ENCODE measurements at regions not wholly inside any gene's neighbourhood (a gene's known extent, or its start where the extent isn't known, plus 50 kb on each side); places are given as distances from the start of the nearest gene placed in this dataset.

DNA sequence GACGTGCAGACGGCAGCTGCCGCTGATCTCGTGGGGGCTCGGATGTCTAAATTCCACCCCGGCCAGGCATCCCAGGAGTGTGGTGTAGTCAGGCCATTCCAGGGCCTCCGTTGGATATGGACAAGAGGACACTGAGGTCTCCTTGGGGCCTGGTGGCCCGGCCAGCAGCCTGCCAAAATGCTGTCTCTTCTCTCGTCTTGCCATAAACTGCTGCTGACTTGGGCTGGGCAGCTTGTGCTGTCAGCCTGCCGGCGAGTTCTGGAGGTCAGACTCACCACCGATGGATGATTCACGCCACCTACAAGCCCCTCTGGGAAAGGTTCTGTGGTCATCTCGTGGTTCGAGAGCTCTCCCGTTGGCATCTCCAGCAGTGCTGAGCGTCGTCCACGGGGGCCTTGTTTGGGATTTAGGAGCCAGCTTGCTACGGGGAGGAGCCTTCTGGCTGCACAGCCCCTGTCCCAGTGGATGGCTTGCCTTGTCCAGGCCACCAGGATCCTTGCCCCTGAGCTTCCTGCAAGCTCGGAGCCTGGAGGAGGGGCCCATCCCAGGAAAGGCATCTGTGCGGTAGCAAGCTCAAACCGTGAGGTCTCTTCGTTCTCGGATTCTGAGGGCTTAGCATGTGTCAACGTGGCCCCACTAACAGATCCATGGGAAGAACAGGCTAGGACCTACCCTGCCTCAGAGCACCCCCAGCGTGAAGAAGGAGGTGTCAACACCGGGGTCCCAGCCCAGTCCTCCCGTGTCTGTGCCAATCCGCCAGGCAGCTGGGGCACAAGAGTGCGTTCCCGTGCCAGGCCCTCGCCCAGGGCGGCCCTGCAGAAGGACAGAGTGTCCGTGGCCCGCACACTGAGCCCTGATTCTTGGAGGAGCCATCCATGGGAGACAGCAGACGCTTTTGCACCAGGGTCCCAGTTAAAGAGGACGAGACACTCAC is 1114.1 kb downstream of the BRD1 start:
- Histone ChIP-seq H3K27ac (ENCODE audit: extremely low read depth, low read depth, low read length) (no peak overlapping the region), H3K4me3 (ENCODE audit: low read depth, low read length) (no peak overlapping the region), H3K4me1 (ENCODE audit: control insufficient read depth, insufficient read depth, low read length) (no peaks in the 10 kb centered on the region), H3K9me3 (ENCODE audit: control insufficient read depth, insufficient read depth, low read depth, low read length) (no peaks in the 10 kb centered on the region), H3K36me3 (ENCODE audit: control insufficient read depth in 2 of 2, insufficient read depth in 1 of 2, low read length in 2 of 2) (no peaks in the 10 kb centered on the region)
- TF ChIP-seq, protein P1, sequence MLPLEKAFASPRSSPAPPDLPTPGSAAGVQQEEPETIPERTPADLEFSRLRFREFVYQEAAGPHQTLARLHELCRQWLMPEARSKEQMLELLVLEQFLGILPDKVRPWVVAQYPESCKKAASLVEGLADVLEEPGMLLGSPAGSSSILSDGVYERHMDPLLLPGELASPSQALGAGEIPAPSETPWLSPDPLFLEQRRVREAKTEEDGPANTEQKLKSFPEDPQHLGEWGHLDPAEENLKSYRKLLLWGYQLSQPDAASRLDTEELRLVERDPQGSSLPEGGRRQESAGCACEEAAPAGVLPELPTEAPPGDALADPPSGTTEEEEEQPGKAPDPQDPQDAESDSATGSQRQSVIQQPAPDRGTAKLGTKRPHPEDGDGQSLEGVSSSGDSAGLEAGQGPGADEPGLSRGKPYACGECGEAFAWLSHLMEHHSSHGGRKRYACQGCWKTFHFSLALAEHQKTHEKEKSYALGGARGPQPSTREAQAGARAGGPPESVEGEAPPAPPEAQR (tag by site-specific recombination; IDR thresholded peaks at IDR 0.05), result no peak
- TF ChIP-seq, protein P2, sequence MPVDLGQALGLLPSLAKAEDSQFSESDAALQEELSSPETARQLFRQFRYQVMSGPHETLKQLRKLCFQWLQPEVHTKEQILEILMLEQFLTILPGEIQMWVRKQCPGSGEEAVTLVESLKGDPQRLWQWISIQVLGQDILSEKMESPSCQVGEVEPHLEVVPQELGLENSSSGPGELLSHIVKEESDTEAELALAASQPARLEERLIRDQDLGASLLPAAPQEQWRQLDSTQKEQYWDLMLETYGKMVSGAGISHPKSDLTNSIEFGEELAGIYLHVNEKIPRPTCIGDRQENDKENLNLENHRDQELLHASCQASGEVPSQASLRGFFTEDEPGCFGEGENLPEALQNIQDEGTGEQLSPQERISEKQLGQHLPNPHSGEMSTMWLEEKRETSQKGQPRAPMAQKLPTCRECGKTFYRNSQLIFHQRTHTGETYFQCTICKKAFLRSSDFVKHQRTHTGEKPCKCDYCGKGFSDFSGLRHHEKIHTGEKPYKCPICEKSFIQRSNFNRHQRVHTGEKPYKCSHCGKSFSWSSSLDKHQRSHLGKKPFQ (tag by site-specific recombination; IDR thresholded peaks at IDR 0.05), result no peak
- no peak for TF ChIP-seq ZNF560 (tag by site-specific recombination; IDR thresholded peaks at IDR 0.05; ENCODE audit: borderline replicate concordance)
- TF ChIP-seq ZNF561 (tag by site-specific recombination; IDR thresholded peaks at IDR 0.05; ENCODE audit: borderline replicate concordance), result no peak
- TF ChIP-seq ZNF544 (tag by site-specific recombination; IDR thresholded peaks at IDR 0.05), result no peak
- no peak for TF ChIP-seq ZNF274 (IDR thresholded peaks at IDR 0.05; ENCODE audit: low read length)
- no peak for TF ChIP-seq ZNF274 (tag by site-specific recombination; IDR thresholded peaks at IDR 0.05; ENCODE audit: borderline replicate concordance)
- TF ChIP-seq ZNF23 (tag by site-specific recombination; IDR thresholded peaks at IDR 0.05; ENCODE audit: borderline replicate concordance), result no peak
- TF ChIP-seq ZNF600 (tag by site-specific recombination; IDR thresholded peaks at IDR 0.05), result no peak
- no peak for TF ChIP-seq ZNF473 (tag by site-specific recombination; IDR thresholded peaks at IDR 0.05)
- no peak for TF ChIP-seq MZF1 (tag by site-specific recombination; IDR thresholded peaks at IDR 0.05; ENCODE audit: borderline replicate concordance)
- no peak for TF ChIP-seq TCF7L2 (IDR thresholded peaks at IDR 0.05; ENCODE audit: borderline replicate concordance, low read depth, low read length)
- TF ChIP-seq ZNF76 (tag by site-specific recombination; IDR thresholded peaks at IDR 0.05; ENCODE audit: borderline replicate concordance, low read depth), result no peak
- no peak for TF ChIP-seq ZNF658 (tag by site-specific recombination; IDR thresholded peaks at IDR 0.05)
- TF ChIP-seq ZNF239 (tag by site-specific recombination; IDR thresholded peaks at IDR 0.05), result no peak
- TF ChIP-seq ZNF311 (tag by site-specific recombination; IDR thresholded peaks at IDR 0.05; ENCODE audit: borderline replicate concordance), result no peak
- no peak for TF ChIP-seq ZNF610 (tag by site-specific recombination; IDR thresholded peaks at IDR 0.05; ENCODE audit: borderline replicate concordance)
- TF ChIP-seq ZBTB48 (tag by site-specific recombination; IDR thresholded peaks at IDR 0.05), result no peak
- POLR2A ChIA-PET, result no interaction called here
- CTCF ChIA-PET, result interaction anchor here (0.6 kb wide), 1 partner anchor 592 kb away, joined by 4 read pairs; no protein-coding TSS in a partner anchor

DNA sequence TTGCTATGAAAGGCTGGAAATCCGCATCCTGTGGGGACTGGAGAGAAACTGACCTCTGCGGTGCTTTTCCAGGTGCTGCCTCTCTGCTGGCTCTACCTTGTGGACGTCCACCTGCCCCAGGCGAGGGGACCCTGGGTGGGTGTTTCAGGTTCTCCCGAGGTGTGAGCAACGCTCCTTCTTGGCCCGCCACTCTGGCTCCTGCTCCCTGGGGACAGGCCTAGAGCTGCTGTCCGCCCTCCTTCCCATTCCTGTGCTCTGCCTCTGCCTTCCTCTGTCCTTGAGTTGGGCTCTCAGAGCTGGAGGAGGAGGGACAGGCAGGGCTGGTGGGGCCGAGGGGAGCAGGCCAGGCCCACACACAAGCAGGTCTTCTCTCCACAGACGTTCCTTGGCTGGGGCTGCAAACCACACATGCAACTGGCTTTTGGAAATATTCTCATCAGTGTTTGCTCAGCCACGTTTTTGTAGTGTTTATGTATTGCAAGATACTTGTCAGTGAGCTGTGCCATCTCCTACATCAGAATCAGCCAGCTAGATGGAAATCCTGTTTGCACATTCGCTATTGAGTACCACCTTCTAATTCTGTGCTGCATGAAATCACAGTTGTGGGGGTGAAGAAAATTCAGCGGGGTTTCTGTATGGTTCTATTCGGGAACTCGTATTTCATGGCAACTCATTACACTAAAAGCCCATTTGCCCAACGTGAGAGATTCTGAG is 1115.0 kb downstream of the BRD1 start:
- no peak for TF ChIP-seq ZNF239 (tag by site-specific recombination; IDR thresholded peaks at IDR 0.05)
- TF ChIP-seq ZNF654 (tag by site-specific recombination; IDR thresholded peaks at IDR 0.05; ENCODE audit: low read depth), result no peak
- TF ChIP-seq EGR2 (tag by site-specific recombination; IDR thresholded peaks at IDR 0.05; ENCODE audit: low read depth), result no peak
- TF ChIP-seq, protein P3, sequence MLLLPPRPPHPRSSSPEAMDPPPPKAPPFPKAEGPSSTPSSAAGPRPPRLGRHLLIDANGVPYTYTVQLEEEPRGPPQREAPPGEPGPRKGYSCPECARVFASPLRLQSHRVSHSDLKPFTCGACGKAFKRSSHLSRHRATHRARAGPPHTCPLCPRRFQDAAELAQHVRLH (tag by site-specific recombination; IDR thresholded peaks at IDR 0.05), result no peak
- no peak for TF ChIP-seq ZNF24 (tag by site-specific recombination; IDR thresholded peaks at IDR 0.05)
- TF ChIP-seq, protein P4, sequence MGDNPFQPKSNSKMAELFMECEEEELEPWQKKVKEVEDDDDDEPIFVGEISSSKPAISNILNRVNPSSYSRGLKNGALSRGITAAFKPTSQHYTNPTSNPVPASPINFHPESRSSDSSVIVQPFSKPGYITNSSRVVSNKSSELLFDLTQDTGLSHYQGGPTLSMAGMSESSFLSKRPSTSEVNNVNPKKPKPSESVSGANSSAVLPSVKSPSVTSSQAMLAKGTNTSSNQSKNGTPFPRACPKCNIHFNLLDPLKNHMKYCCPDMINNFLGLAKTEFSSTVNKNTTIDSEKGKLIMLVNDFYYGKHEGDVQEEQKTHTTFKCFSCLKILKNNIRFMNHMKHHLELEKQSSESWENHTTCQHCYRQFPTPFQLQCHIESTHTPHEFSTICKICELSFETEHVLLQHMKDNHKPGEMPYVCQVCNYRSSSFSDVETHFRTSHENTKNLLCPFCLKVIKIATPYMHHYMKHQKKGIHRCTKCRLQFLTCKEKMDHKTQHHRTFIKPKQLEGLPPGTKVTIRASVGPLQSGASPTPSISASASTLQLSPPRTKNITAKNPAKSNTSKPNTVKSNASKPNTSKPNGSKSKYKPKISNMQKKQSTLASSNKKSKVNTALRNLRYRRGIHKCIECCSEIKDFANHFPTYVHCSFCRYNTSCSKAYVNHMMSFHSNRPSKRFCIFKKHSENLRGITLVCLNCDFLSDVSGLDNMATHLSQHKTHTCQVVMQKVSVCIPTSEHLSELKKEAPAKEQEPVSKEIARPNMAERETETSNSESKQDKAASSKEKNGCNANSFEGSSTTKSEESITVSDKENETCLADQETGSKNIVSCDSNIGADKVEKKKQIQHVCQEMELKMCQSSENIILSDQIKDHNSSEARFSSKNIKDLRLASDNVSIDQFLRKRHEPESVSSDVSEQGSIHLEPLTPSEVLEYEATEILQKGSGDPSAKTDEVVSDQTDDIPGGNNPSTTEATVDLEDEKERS (tag by site-specific recombination; IDR thresholded peaks at IDR 0.05), result no peak
- TF ChIP-seq, protein P5, sequence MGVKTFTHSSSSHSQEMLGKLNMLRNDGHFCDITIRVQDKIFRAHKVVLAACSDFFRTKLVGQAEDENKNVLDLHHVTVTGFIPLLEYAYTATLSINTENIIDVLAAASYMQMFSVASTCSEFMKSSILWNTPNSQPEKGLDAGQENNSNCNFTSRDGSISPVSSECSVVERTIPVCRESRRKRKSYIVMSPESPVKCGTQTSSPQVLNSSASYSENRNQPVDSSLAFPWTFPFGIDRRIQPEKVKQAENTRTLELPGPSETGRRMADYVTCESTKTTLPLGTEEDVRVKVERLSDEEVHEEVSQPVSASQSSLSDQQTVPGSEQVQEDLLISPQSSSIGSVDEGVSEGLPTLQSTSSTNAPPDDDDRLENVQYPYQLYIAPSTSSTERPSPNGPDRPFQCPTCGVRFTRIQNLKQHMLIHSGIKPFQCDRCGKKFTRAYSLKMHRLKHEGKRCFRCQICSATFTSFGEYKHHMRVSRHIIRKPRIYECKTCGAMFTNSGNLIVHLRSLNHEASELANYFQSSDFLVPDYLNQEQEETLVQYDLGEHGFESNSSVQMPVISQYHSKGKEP (tag by site-specific recombination; IDR thresholded peaks at IDR 0.05), result no peak
- no peaks in the 10 kb centered on the region for H3K9me3 ChIP-seq (ENCODE audit: control insufficient read depth, insufficient read depth, low read depth, low read length)
- ChIA-PET POLR2A (no interaction called here), CTCF (interaction anchor here (0.6 kb wide), 1 partner anchor 593 kb away, joined by 4 read pairs; no protein-coding TSS in a partner anchor)
- H3K4me3 ChIP-seq (ENCODE audit: low read depth, low read length), result no peak overlapping the region
- no peaks in the 10 kb centered on the region for H3K4me1 ChIP-seq (ENCODE audit: control insufficient read depth, insufficient read depth, low read length)
- no peak overlapping the region for H3K27ac ChIP-seq (ENCODE audit: extremely low read depth, low read depth, low read length)
- H3K36me3 ChIP-seq (ENCODE audit: control insufficient read depth in 2 of 2, insufficient read depth in 1 of 2, low read length in 2 of 2), result no peaks in the 10 kb centered on the region
